Frontal cortex (tissue), 3 donors: ENCODE measurements at regions not wholly inside any gene's neighbourhood (a gene's known extent, or its start where the extent isn't known, plus 50 kb on each side); places are given as distances from the start of the nearest gene placed in this dataset.
"Not testable (repeated sequence)": the region's sequence is repeated elsewhere in the genome, so short reads cannot be mapped to it uniquely, and the experiment has no call there.

Source experiments
- DNase-seq, 2 donors: peaks; one replicate each; pipeline ENCODE4 v3.0.0; 2012; ENCODE audit warnings: low spot score in 2 of 2
- FAIRE-seq: peaks from 2 replicates; lab custom pipeline; 2012; peaks lifted over from hg19 to GRCh38; lab: Jason Lieb, UNC
- donor health status: control.
- donor health status: control.
- donor health status: control.

DNA sequence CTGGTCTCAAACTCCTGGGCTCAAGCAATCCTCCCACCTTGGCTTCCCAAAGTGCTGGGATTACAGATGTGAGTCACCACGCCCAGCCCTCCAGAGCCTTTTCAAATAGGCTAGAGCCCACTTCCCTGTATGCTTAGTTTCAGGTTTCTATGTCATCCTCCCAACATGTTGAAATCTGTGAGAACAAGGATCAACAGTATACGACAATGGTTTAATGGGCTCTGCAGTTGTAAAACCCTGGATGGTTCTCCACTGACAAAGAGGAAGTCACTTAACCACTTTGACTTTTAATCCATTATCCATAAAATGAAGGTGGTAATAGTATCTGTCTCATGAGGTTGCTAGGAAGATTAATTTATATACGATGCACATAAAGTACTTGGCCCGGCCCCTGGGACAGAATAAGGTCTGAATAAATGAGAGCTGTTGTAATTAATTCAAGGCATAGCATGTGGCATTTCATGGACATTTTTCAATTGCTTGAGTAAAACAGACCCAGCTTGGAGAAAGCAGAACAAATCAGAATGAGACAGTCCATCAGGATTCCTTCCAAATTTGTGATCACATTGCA is 113.9 kb upstream of the ZNF648 start:
- DNase-seq (no peak), FAIRE-seq (no peak)

DNA sequence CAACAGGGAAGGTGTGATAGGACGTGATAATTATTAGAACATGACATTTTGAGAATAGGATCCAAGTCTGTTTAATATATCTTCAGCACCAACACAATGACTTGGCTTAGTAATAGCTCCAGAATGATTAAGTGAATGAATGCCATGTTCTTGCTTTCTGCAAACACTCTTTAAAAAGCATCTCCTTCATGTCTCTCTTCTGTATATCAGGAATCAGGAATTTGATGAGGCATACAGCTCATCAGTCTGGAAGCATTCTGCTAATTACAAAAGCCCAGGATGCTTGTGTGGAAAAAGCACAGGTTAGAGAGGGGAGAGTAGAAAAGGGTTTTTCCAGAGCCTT is 113.0 kb upstream of the ZNF648 start:
- DNase-seq (no peak), FAIRE-seq (no peak)

DNA sequence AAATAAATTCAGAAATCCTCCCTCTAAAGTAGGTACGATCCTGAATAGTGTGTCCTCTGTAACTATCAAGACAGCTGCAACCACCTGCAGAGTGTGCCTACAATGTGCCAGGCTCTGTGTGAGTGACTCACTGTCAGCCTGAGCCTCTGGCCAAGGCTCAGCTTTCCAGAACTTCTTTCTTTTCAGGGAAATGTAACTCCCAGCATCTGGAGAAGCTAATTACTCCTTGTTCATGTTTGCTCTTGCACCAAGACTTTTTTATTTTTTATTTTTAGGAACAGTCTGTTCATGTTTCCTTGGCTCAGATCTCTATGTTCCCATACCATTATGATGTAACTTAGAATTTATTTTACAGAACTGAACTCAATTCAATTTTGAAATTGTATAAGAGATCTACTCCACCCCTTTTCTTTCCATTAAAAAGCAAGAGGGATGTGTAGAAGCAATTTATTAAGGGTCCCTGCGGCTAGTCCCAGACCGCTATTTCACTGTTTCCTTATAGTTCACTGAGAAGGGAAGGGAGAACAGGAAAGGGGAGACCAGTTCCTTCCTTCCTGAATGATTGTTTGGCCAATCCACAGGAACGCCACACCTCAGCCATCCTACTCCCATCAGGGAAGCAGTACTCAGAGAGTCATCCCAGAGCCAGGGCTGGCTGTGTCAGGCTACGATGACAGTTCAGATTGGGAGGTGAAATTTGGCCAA is 112.4 kb upstream of the ZNF648 start:
- DNase-seq (no peak), FAIRE-seq (no peak)

DNA sequence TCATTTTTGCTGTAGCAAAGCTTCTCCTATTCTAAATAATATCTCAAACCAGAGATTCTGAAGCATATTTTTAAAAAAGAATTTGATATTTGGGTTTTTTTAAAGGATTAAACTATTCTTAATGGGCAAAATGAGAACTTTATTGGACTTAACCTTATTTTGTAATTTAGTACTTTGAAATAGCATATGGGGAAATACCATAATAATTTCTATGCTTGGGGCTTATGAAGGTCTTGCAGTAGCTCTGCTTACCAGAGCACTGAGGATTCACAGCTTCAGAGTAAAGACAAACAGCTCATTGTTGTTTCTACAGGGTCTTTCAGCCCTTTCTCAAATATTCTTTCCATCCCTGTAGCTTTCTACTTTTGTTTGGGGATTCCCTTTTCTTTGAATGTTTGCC is 111.2 kb upstream of the ZNF648 start:
- FAIRE-seq, result no peak
- no peak for DNase-seq

DNA sequence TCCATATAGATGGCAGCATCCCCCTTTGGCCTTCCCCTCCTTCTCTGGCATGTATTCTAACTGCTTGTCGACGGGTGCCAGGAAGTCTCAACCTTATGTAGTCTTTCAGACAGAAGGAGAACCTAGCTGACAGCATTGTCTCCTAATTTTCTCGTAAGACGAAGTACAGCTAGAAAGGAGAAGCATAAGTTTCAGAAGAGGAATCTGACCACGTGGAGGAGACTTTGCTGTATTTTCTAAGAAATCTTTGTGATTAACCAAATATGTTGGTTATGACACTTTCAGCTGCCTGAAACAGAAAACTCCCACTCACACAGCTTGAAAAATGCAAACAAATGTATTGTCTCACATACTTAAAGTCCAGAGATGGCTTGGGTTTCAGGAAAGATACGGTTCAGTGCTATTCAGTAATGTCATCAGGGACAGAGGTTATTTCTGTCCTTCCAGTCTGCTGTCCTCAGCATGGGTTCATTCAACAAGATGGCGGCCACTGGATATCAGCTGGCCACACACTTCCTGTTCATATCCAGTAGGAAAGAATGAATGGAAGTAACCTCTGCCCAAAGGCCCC is 109.5 kb upstream of the ZNF648 start:
- no peak for DNase-seq
- no peak for FAIRE-seq

DNA sequence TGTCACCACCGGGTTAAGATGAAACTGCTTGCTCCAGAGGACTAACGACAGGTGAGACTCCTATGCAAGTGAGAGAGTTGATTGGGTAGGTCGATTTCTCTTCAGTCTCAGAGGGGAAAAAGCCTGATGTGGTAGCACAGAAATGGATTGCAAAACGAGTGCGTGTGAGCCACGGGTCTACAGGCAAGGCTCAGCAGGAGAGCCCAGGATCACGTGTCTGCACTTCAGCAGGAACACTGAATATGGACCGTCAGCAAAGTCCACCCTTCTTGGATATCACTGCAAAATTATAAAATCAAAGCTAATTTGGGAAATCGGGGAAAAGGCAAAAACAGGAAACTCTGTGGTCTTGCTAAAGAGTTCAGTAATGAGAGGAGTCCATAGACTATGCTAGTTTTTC is 107.7 kb upstream of the ZNF648 start:
- no peak for FAIRE-seq
- no peak for DNase-seq

DNA sequence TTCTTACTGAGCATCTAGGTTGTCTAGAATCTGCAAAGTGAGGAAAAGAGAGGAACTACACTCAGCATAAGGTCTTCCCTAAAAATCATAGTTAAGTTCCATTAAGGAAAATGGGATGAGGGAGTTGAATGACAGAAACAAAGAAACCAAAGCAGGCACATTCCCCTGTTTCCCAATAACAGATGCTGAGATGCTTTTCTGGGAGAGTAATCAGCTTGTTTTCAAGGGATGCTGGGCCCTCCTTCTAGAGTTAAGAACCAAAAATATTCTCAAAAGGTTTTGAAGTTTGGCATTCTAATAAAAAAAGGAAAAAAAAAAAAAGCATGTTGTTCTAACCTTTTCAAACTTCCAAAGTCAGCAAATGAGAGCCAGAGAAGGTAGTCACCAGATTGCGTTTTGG is 105.2 kb upstream of the ZNF648 start:
- no peak for DNase-seq
- FAIRE-seq, result no peak

DNA sequence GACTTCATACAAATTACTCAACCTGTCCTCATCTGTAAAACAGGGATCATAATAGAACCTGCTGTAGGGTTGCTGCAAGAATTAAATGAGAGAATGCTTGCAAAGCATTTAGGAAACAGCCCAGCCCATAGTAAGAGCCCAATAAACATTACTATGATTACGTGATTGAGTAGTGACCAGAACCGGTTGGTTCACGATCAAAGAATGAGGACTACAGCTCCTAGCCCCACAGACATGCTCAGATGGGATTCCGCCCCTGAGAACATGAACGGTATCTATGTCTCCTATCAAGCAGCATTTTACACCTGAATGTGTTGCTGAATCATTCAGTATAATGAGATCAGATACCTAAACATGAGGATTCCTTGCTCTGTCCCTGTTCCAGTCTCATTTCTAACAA is 104.8 kb upstream of the ZNF648 start:
- DNase-seq, result no peak
- FAIRE-seq, result no peak

DNA sequence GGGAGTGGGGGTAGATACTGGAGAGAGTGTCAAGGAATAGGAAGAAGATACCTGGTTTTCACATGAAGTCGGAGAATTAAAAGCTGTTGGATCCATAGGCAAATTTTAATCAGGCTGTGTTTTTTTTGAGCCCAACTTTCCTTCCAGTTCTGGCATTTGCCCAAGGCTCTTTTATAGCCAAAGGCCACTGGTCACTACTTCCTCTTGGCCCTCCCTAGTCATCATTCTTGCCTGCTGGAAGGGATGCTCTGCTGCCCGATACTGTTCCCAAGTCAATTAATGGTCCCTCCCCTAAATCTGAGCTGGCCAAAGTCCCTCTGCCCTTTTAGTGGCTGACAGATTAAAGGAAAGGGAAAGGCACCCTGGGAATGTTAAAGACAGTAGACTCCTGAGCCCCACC is 102.8 kb upstream of the ZNF648 start:
- DNase-seq, result no peak

DNA sequence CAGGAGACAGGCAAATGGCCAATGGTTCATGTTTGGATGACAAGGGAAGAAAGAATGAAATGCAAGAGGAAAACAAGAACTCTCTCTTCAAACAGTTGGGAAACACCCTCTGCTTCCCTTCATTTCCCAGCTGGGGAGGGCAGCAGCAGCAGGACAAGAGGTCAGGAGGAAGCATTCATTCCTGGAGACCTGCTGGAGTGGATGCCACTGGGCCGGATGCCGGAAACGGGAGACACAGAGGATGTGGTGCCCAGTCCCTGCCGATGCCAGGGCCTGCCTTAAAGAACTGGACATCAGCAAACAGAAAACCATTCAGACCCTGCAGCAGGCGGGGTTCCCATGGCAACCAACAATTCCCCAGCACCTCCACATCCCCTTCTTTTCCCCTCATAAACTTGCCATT is 102.3 kb upstream of the ZNF648 start:
- FAIRE-seq, result no peak
- DNase-seq, result no peak

More for the DNA sequence above, 102.8 kb upstream of the ZNF648 start:
- no peak for FAIRE-seq

DNA sequence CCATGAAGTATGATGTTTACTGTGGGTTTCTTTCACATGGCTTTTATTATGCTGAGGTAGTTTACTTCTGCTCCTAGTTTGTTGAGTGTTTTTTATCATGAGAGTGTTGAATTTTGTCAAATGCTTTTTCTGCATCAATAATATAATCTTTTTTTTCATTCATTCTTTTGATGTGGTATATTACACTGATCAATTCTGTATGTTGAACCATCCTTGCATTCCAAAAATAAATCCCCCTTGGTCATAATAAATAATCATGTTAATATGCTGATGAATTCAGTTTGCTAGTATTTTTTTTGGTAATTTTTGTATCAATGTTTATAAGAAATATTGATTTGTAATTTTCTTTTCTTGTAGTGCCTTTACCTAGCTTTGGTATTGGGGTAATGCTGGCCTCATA is 97.9 kb upstream of the ZNF648 start:
- DNase-seq (no peak), FAIRE-seq (no peak)

DNA sequence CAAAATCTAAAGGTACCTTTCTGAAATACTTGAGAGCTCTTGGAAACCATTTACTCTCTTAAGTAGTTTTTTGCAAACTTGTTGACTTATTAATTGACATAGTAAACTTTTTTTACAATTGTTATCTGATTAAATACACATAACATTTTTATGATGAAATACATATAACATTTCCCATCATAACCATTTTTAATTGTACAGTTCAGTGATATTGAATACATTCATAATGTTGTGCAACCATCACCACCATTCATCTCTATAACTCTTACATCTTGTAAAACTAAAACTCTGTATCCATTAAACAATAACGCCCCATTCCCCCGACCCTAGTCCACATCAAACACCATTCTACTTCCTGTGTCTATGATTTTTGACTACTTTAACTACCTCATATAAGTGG is 95.7 kb upstream of the ZNF648 start:
- FAIRE-seq, result no peak
- DNase-seq, result no peak

DNA sequence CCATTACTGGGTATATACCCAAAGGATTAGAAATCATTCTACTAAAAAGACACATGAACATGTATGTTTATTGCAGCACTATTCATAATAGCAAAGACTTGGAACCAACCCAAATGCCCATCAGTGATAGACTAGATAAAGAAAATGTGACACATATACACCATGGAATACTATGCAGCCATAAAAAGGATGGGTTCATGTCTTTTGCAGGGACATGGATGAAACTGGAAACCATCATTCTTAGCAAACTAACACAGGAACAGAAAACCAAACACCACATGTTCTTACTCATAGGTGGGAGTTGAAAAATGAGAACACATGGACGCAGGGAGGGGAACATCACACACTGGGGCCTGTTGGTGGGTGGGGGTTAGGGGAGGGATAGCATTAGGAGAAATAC is 92.9 kb upstream of the ZNF648 start:
- not testable (repeated sequence) for DNase-seq, FAIRE-seq

DNA sequence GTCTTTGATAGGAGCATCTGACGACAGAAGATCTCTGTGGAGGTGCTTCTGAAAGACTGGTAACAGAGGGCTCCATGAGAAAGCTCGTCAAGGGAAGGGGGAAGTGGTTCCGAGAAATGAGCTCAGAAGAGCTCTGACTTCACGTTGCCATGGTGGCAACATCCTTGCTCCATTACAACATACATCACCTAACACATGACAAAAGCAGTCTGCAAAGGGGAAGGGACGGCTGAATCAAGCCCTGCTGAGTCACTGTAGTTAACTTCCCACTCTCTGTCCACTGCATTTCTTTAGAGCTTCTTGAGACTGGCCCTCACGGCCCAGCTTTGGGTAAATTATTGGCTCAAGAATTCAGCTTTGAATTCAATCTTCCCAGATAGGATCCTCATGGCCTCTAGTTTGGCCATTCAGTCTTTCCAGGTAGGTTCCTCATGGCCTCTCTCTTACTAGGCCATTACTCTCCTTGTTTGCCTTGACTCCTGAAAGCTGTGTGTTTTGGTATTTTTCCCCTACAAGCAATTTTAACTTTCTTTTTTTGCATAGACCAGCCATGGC is 88.0 kb upstream of the ZNF648 start:
- DNase-seq (no peak), FAIRE-seq (no peak)

DNA sequence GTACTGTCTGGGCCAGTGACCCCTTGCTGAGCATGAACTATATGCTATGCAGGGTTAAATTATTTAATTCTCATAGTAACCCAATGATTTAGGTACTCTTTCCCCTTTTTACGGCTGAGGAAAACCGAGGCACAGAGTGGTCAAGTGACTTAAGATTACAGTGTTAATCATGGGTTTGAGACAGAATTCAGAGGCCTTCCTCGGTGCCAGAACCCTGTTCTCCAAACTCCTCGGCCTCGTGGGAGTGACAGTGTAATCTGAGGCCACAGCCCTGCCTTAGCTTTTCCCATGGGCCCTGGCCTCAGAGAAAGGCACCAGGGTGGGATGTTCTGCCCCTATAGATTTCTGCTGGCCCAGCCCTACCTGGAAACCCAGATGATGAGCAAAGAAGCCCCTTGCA is 86.4 kb upstream of the ZNF648 start:
- no peak for DNase-seq
- no peak for FAIRE-seq

DNA sequence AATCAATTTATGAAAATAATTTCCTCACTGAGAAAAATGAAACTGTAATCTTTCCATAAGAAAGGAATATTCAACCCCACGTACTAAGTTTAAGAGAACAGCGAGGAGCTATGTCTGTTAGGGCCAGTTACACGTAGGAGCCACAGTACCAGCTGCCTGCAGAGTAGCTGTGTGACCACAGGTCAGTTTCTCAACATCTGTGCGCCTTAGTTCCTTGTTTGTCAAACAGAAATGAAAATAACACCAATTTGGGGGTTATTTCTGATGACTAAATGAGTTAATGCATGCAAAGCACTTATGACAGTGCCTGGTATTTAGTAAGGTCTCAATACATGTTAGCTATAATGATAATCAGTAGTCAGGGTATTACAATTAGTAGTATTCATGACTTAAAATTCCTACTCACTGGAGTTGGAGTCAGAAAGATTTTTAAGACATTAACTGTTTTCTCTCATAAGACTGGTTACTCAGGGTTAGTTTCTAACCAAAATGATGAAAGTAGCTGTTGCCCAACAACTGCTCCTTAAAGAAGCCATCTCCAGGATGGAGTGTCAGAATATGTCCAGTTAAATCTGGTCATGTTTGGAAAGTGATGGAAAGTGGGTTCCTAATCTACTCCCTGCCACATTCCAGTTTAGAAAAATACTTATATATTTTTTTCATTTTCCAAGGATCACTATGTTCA is 85.8 kb upstream of the ZNF648 start:
- FAIRE-seq (no peak), DNase-seq (no peak)

DNA sequence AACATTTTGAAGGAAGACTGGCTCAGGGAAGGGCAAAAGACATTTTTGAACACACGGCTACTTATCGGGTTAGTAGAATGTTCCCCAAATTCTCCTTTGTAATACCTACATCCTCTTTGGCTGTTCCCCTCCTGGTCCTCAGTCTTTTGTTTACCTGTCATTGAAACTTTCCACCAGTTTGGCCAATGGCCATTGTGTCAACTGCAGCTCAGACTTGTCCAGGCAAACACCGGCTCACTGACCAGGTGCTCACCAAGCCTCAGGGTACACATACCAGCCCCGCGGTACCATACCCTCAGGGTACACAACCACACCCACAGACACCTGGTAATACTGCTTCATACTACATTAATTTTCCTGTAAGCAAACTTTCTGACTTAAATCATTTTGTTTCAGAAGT is 84.8 kb upstream of the ZNF648 start:
- DNase-seq (no peak), FAIRE-seq (no peak)

DNA sequence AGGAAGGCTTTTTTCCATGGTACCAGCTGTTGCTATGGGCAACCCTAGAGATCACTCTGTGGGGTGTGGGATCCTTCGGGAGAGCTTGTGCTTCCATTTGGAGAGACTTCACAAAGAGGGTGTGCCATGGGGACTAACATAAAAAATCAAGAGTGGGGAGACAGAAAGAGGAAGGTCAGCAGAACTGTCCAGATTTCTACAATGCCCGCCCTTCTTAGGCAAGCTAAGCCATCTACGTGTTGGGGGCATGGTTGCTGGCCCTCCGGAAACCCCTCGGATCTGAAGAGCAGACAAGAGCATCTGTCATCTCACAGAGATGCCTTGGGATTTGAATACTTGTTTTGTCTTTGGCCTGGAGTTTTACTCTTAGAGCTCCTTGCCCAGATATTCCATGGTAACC is 83.9 kb upstream of the ZNF648 start:
- FAIRE-seq (no peak), DNase-seq (no peak)

DNA sequence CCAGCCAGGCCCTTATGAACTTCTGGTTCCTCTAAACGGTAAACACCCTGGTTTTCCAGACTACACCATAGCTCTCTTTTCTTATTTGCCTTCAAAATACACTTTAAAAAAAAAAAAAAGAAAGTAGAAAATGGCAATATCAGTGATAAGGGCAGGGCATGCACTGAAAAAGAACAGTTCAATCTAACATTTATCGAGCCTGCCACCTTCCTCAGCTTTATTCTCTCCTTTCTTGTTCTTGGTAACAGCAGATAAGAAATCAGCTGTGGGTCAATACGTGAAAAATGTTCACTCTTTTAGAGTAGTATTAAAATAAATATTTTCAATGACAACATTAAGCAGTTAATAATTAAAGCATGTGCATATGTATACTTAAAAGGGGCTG is 83.1 kb upstream of the ZNF648 start:
- no peak for FAIRE-seq

DNA sequence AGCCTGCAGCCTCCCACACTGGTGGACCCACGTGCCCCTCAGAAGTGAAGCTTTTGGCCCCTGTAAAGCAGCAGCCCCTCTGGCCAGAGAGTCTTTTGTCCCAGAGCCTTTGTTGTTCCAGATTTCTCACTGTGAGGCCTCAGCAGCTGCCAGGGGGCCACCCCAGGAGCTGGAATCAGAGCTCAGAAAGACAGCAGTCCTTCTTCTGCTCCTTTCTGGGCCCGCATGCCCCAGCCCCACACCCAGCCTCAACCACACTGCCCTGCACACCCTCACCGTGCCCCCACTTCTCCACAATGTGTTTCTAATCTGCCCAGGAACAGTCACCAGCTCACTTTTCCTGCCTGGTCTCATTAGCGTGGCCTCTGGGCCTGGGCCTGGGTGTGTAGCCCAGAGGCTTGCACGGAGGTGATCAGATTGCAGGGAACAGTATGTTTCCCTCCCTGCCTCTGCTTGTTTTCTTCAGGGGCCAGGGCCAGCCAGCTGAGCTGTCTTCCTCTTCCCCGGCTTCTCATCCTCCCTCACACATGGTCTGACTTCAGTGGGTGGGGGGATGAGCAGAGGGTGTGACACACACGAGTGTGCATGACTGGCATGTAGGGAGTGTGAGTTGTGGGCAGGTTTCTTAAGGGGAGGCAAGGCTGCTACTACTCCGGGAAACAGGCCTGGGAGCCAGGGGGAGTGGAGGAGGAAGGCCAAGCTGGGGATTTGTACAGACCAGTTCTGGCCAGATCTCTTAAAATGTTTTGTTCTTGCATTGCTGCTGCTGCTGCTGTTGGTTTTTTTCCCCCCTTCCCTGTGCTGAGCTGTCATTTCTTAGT is 82.5 kb upstream of the ZNF648 start:
- FAIRE-seq (no peak), DNase-seq (peak in 1 of 2 donors; percentile 26)

More for the DNA sequence above, 83.1 kb upstream of the ZNF648 start:
- no peak for DNase-seq
